ENCODE measurements at regions not wholly inside any gene's neighbourhood (a gene's known extent, or its start where the extent isn't known, plus 50 kb on each side); places are given as distances from the start of the nearest gene placed in this dataset.

GRCh38 chr21:35426897-35427296, 377.8 kb upstream of the RUNX1 start:
- ChIA-PET CTCF (ENCODE audit: low intra/inter-chr PET ratio, low total read pairs) (no interaction called here), POLR2A (no interaction called here)
- H3K4me1 ChIP-seq (ENCODE audit: insufficient read depth, low read length) = no peaks in the 10 kb centered on the region
- in situ Hi-C loops (cut with HindIII; ENCODE audit: extremely low pct_ligation_motif_present, low pct_unique_long_range_greater_than_20kb) = no loop called here
- intact Hi-C loops (cut with micrococcal nuclease; ENCODE audit: unreplicated experiment) = no loop called here
- ATAC-seq (no peak), FAIRE-seq (no peak), DNase-seq (ENCODE audit: low spot score) (no peak)
- H3K27me3 ChIP-seq (ENCODE audit: control insufficient read depth in 1 of 2, insufficient read depth in 2 of 2, low read length in 2 of 2) = no peaks in the 10 kb centered on the region; a peak in 2 of 5 replicates
- H3K27ac ChIP-seq (ENCODE audit: extremely low read length, insufficient read depth, low read length) = no peak overlapping the region
- no TSS peak for BruUV-seq (replicated peaks)
- no peaks in the 10 kb centered on the region for H3K36me3 ChIP-seq (replicated peaks in 1 of 2; ENCODE audit: control insufficient read depth in 1 of 2, insufficient read depth in 2 of 2, low read length in 2 of 2)
- no peak overlapping the region for H2AFZ ChIP-seq (ENCODE audit: low read length)
- no peaks in the 10 kb centered on the region for H3K79me2 ChIP-seq (ENCODE audit: insufficient read depth, low read length)
- no peaks in the 10 kb centered on the region for H4K20me1 ChIP-seq (ENCODE audit: insufficient read depth, low read length)
- 16% methylated on average over 2 of the region's 2 CpGs for WGBS (ENCODE audit: low lambda C conversion rate)
- H3K9me3 ChIP-seq (ENCODE audit: low read length) = no peaks in the 10 kb centered on the region; the same call in 1 of the 2 replicates
- H3K9ac ChIP-seq (ENCODE audit: insufficient read depth, low read depth, low read length) = no peak overlapping the region
- no peak overlapping the region for H3K4me3 ChIP-seq (replicated peaks in 1 of 3; ENCODE audit: insufficient read depth in 1 of 3, low read depth in 2 of 3, low read length in 3 of 3)
- no peak overlapping the region for H3K4me2 ChIP-seq (ENCODE audit: low read depth, low read length)
- TF ChIP-seq TBP (CRISPR knock-in tag; IDR thresholded peaks at IDR 0.05) = no peak
- TF ChIP-seq TOE1 (CRISPR knock-in tag; IDR thresholded peaks at IDR 0.05) = no peak
- no peak for TF ChIP-seq BHLHE40 (IDR thresholded peaks at IDR 0.05; ENCODE audit: low read length)
- TF ChIP-seq RCOR2 (CRISPR knock-in tag; IDR thresholded peaks at IDR 0.05) = no peak
- TF ChIP-seq SRSF9 (IDR thresholded peaks at IDR 0.05; ENCODE audit: borderline replicate concordance, insufficient read depth, low read depth, low read length, poor library complexity, severe bottlenecking) = no peak
- TF ChIP-seq SP2 (CRISPR knock-in tag; IDR thresholded peaks at IDR 0.05) = no peak

- H3K4me1 ChIP-seq (ENCODE audit: insufficient read depth, low read length) = no peaks in the 10 kb centered on the region
- H3K27ac ChIP-seq (ENCODE audit: extremely low read length, insufficient read depth, low read length) = no peak overlapping the region
- no peaks in the 10 kb centered on the region; a peak in 2 of 5 replicates for H3K27me3 ChIP-seq (ENCODE audit: control insufficient read depth in 1 of 2, insufficient read depth in 2 of 2, low read length in 2 of 2)
- no TSS peak for BruUV-seq (replicated peaks)
- DNase-seq (ENCODE audit: low spot score) (no peak), ATAC-seq (no peak), FAIRE-seq (no peak)
- WGBS (ENCODE audit: low lambda C conversion rate) = 35% methylated on average over 3 of the region's 3 CpGs
- no peak overlapping the region for H3K9ac ChIP-seq (ENCODE audit: insufficient read depth, low read depth, low read length)
- in situ Hi-C loops (cut with HindIII; ENCODE audit: extremely low pct_ligation_motif_present, low pct_unique_long_range_greater_than_20kb) (no loop called here), intact Hi-C loops (cut with micrococcal nuclease; ENCODE audit: unreplicated experiment) (no loop called here)
- POLR2A ChIA-PET = no interaction called here
- H3K36me3 ChIP-seq (replicated peaks in 1 of 2; ENCODE audit: control insufficient read depth in 1 of 2, insufficient read depth in 2 of 2, low read length in 2 of 2) = no peaks in the 10 kb centered on the region
- no peak overlapping the region for H3K4me2 ChIP-seq (ENCODE audit: low read depth, low read length)
- CTCF ChIA-PET (ENCODE audit: low intra/inter-chr PET ratio, low total read pairs) = no interaction called here
- H3K4me3 ChIP-seq (replicated peaks in 1 of 3; ENCODE audit: insufficient read depth in 1 of 3, low read depth in 2 of 3, low read length in 3 of 3) = no peak overlapping the region
- H4K20me1 ChIP-seq (ENCODE audit: insufficient read depth, low read length) = no peaks in the 10 kb centered on the region
- H3K79me2 ChIP-seq (ENCODE audit: insufficient read depth, low read length) = no peaks in the 10 kb centered on the region
- no peak overlapping the region for H2AFZ ChIP-seq (ENCODE audit: low read length)
- H3K9me3 ChIP-seq (ENCODE audit: low read length) = no peaks in the 10 kb centered on the region; the same call in 1 of the 2 replicates
- no peak for TF ChIP-seq ATF4 (CRISPR knock-in tag; IDR thresholded peaks at IDR 0.05)
- TF ChIP-seq ZNF503 (CRISPR knock-in tag; IDR thresholded peaks at IDR 0.05) = no peak
- no peak for TF ChIP-seq HDAC6 (IDR thresholded peaks at IDR 0.05; ENCODE audit: low read depth, low read length)
- no peak for TF ChIP-seq PAWR (CRISPR knock-in tag; IDR thresholded peaks at IDR 0.05; ENCODE audit: borderline replicate concordance)
- no peak for TF ChIP-seq EED (CRISPR knock-in tag; IDR thresholded peaks at IDR 0.05)
- no peak for TF ChIP-seq ZBTB7B (CRISPR knock-in tag; IDR thresholded peaks at IDR 0.05)
- no peak for TF ChIP-seq ZNF761 (CRISPR knock-in tag; conservative IDR thresholded peaks at IDR 0.05)
- no peak for TF ChIP-seq ZBTB44 (CRISPR knock-in tag; IDR thresholded peaks at IDR 0.05)
Observed at GRCh38 chr21:35426469-35426868, 377.4 kb upstream of the RUNX1 start.

Measured in HepG2 (cell line).